Tibial artery (tissue), 4 donors: ENCODE measurements at regions not wholly inside any gene's neighbourhood (a gene's known extent, or its start where the extent isn't known, plus 50 kb on each side); places are given as distances from the start of the nearest gene placed in this dataset.

Source experiments
- DNase-seq, 2 donors: peaks; one replicate each; pipeline ENCODE4 v3.0.0-alpha.2; 2019
- H3K27ac ChIP-seq, 2 donors: fragments of 200-600 bp; sonication (generic) in 1 of 2; 1 replicate in 1 of 2; 2 replicates in 1 of 2; pipeline ENCODE4 v1.5.1; 2018 to 2019; ENCODE audit warnings: mild to moderate bottlenecking in 1 of 2
- H3K27me3 ChIP-seq, 2 donors: fragments of 200-600 bp; sonication (generic) in 1 of 2; one replicate each; pipeline versions ENCODE4 v1.5.1 to v1.6.0; 2016 to 2019
- H3K36me3 ChIP-seq, 3 donors: fragments of 200-600 bp; sonication (generic) in 2 of 3; one replicate each; pipeline ENCODE4 v1.5.1; 2016 to 2019; ENCODE audit warnings: mild to moderate bottlenecking in 2 of 3
- H3K4me1 ChIP-seq, 4 donors: fragments of 200-600 bp; sonication (generic) in 2 of 4; 1 replicate in 3 of 4; 2 replicates in 1 of 4; pipeline ENCODE4 v1.5.1; 2016 to 2019
- H3K4me3 ChIP-seq, 2 donors: fragments of 200-600 bp; sonication (generic) in 1 of 2; 1 replicate in 1 of 2; 2 replicates in 1 of 2; pipeline ENCODE4 v1.5.1; 2018 to 2019; ENCODE audit warnings: mild to moderate bottlenecking in 2 of 2
- H3K9me3 ChIP-seq, 3 donors: fragments of 200-600 bp; sonication (generic) in 1 of 3; one replicate each; pipeline ENCODE4 v1.5.1; 2016 to 2019
- intact Hi-C: fragments of 100-400 bp; cut with DNase I; formaldehyde crosslinking; loops from one replicate; pipeline ENCODE4 v1.15.0; 2023; ENCODE audit warnings: low total_unique reads
- TF ChIP-seq, protein P1 (sequence below), 2 experiments: fragments of 200-600 bp in 1 of 2; fragments of 450-650 bp in 1 of 2; IDR thresholded peaks; one replicate each; pipeline ENCODE4 v1.5.1; 2017 to 2019; ENCODE audit warnings: antibody characterized with exemption in 2 of 2, mild to moderate bottlenecking in 1 of 2, moderate library complexity in 1 of 2

GRCh38 chrX:9180623-9181022 is 146.7 kb upstream of the FAM9B start:
- intact Hi-C loops = no loop called here

DNA sequence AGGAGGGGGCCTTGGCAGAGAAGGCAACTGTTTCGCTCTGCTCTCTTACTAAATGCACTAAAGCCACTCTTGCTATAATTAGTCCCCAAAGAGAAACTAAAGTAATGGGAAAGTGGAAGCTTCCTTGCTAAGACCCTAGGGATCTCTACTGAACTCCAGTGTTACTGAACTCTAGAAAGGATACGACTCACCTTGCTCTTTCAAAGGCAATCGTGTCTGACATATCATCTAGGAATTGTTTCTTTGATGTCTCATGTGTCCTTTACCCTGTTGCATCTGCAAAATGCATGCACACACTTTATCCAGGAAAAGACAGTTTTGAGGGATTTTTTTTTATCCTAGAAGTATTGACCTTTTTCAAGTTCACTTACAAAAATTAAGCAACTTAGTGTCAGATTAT is 148.1 kb upstream of the FAM9B start:
- intact Hi-C loops = no loop called here
- TF ChIP-seq, protein P1, sequence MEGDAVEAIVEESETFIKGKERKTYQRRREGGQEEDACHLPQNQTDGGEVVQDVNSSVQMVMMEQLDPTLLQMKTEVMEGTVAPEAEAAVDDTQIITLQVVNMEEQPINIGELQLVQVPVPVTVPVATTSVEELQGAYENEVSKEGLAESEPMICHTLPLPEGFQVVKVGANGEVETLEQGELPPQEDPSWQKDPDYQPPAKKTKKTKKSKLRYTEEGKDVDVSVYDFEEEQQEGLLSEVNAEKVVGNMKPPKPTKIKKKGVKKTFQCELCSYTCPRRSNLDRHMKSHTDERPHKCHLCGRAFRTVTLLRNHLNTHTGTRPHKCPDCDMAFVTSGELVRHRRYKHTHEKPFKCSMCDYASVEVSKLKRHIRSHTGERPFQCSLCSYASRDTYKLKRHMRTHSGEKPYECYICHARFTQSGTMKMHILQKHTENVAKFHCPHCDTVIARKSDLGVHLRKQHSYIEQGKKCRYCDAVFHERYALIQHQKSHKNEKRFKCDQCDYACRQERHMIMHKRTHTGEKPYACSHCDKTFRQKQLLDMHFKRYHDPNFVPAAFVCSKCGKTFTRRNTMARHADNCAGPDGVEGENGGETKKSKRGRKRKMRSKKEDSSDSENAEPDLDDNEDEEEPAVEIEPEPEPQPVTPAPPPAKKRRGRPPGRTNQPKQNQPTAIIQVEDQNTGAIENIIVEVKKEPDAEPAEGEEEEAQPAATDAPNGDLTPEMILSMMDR (IDR thresholded peaks at IDR 0.05) = no peak
- Histone ChIP-seq H3K4me3 (no peak overlapping the region), H3K9me3 (no peaks in the 10 kb centered on the region), H3K4me1 (no peaks in the 10 kb centered on the region), H3K27me3 (no peaks in the 10 kb centered on the region), H3K36me3 (no peaks in the 10 kb centered on the region), H3K27ac (no peak overlapping the region)
- no peak for DNase-seq

More at GRCh38 chrX:9180623-9181022, 146.7 kb upstream of the FAM9B start:
- Histone ChIP-seq H3K36me3 (no peaks in the 10 kb centered on the region), H3K4me1 (no peaks in the 10 kb centered on the region), H3K4me3 (no peak overlapping the region), H3K27ac (no peak overlapping the region), H3K27me3 (no peaks in the 10 kb centered on the region), H3K9me3 (no peaks in the 10 kb centered on the region)
- TF ChIP-seq, protein P1 (IDR thresholded peaks at IDR 0.05) = no peak
- no peak for DNase-seq

DNA sequence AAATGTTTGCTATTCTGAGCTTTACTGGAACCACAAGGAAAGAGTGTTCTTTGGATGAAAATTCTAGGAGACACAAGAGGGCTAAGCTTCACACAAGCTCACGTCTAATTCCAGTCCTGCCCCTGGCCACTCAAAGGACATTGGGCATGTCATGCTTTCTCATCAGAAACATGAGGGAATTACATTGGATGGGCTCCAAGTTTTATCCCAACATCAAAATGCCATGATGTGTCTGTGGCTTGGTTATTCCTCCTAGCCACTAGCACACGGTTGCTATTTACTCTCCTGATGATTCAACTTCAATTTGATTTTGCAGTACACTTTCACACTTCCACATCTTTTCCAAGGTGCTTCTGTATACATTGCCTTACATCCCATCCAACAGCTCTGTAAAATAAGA is 149.6 kb upstream of the FAM9B start:
- intact Hi-C loops = no loop called here
- no peak overlapping the region for H3K27ac ChIP-seq
- no peaks in the 10 kb centered on the region for H3K4me1 ChIP-seq
- TF ChIP-seq, protein P1 (IDR thresholded peaks at IDR 0.05) = no peak
- no peaks in the 10 kb centered on the region for H3K27me3 ChIP-seq
- no peaks in the 10 kb centered on the region for H3K9me3 ChIP-seq
- no peak overlapping the region for H3K4me3 ChIP-seq
- no peaks in the 10 kb centered on the region for H3K36me3 ChIP-seq
- DNase-seq = no peak

DNA sequence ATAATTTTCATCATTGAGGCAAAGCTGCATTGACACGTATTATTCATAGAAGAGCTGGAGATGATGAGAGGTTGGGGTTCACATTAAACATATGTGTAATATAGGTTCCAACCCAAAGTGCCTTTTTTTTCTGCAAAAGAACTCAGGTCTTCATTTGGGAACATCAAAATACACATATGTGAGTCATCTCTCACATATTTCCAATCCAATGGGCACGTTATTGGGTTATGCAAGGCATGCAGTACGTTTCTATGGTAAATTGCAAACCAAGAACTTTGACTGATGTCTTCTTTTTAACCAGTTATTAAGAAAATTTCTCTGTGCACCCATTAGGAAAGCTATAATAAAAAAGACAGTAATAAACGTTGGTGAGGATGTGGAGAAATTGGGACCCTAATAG is 150.3 kb upstream of the FAM9B start:
- no peak overlapping the region for H3K4me3 ChIP-seq
- no peaks in the 10 kb centered on the region for H3K36me3 ChIP-seq
- intact Hi-C loops = no loop called here
- no peak overlapping the region for H3K27ac ChIP-seq
- no peak for DNase-seq
- no peaks in the 10 kb centered on the region for H3K4me1 ChIP-seq
- H3K9me3 ChIP-seq = no peaks in the 10 kb centered on the region
- H3K27me3 ChIP-seq = no peaks in the 10 kb centered on the region
- TF ChIP-seq, protein P1 (IDR thresholded peaks at IDR 0.05) = no peak

DNA sequence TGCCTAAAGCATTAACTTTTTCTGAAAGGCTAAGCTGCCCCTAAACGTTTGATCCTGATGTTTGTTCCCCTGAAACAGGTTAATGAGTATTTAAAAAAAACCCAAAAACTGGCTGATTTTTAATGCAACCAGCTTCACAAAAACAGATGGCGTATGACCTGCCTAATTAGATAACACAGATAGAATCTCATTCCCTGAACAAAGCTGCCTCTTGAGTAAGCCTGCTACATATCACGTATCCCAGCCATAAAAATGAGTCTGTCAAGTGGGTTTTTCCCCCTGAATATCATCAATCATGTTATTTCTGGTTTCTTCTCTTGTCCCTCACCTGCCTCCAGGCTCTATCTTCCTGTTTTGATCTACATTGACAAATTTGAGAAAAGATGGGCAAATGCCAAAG is 154.2 kb upstream of the FAM9B start:
- Histone ChIP-seq H3K27ac (no peak overlapping the region), H3K9me3 (no peaks in the 10 kb centered on the region), H3K27me3 (no peaks in the 10 kb centered on the region), H3K36me3 (no peaks in the 10 kb centered on the region), H3K4me3 (no peak overlapping the region), H3K4me1 (no peaks in the 10 kb centered on the region)
- DNase-seq = no peak
- TF ChIP-seq, protein P1 (IDR thresholded peaks at IDR 0.05) = no peak
- intact Hi-C loops = no loop called here

DNA sequence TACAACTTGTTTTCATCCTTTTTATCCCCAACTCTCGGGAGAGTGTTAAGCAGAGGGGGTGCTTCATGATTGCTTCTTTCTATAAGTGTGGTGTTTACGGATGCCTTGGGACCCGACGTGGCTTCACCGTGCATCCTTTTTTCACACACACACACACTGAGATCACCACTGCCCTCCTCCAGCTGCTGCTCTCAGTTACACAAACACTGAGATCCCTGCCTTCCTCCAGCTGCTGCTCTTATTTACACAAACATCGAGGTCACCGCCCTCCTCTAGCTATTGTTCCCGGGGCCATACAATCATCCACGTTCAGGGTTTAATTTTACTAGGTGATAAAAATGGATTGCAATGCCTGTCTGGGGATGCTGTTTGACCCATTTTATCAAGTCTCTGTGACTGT is 155.4 kb upstream of the FAM9B start:
- H3K9me3 ChIP-seq = no peaks in the 10 kb centered on the region
- H3K27ac ChIP-seq = no peak overlapping the region
- no peaks in the 10 kb centered on the region for H3K27me3 ChIP-seq
- no peak for DNase-seq
- H3K4me3 ChIP-seq = no peak overlapping the region
- intact Hi-C loops = no loop called here
- no peaks in the 10 kb centered on the region for H3K4me1 ChIP-seq
- TF ChIP-seq, protein P1 (IDR thresholded peaks at IDR 0.05) = no peak
- H3K36me3 ChIP-seq = no peaks in the 10 kb centered on the region
